ENCODE measurements at regions not wholly inside any gene's neighbourhood (a gene's known extent, or its start where the extent isn't known, plus 50 kb on each side); places are given as distances from the start of the nearest gene placed in this dataset.

DNA sequence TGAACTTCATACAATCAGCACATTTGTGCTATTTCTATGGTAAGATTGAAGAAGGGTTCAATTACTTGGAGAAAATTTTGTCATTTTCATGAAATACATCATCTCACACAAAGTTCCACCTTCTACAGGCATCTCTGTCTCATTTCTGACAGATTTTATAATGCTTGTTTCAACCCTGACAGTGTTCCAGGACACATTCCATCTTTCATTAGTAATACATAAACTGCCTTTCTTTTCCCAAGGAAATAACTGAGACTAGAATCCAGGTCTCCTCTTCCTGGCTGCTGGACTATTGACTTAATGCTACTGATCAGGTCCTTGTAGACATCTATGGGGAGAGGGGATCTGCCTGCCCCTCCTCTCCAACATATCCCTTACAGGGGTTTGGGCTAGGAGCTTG, 70.1 kb upstream of the PLPP4 start:
- TF ChIP-seq CTCF (IDR thresholded peaks at IDR 0.05): no peak
- TF ChIP-seq POLR2A (IDR thresholded peaks at IDR 0.05): no peak

Measured in thyroid gland (tissue), 4 donors.